ENCODE measurements at regions not wholly inside any gene's neighbourhood (a gene's known extent, or its start where the extent isn't known, plus 50 kb on each side); places are given as distances from the start of the nearest gene placed in this dataset.

GRCh38 chr7:25391961-25392587 lies 163.8 kb upstream of the NPVF start:
- POLR2A ChIA-PET (ENCODE audit: low non-redundant PET): no interaction called here
- Histone ChIP-seq H3K27ac (ENCODE audit: low read depth, low read length, poor library complexity, severe bottlenecking) (no peak overlapping the region), H3K27me3 (replicated peaks; ENCODE audit: insufficient read depth, low read depth, low read length, poor library complexity) (peaks cover 71% of the 10 kb centered on the region), H3K4me1 (ENCODE audit: insufficient read depth, low read length, poor library complexity, severe bottlenecking) (no peaks in the 10 kb centered on the region), H3K36me3 (ENCODE audit: insufficient read depth, low read length, poor library complexity, severe bottlenecking) (no peaks in the 10 kb centered on the region), H3K9me3 (ENCODE audit: low read depth, low read length, poor library complexity, severe bottlenecking) (no peaks in the 10 kb centered on the region), H3K4me3 (ENCODE audit: low read depth, low read length, poor library complexity, severe bottlenecking) (no peak overlapping the region)
- intact Hi-C loops (cut with micrococcal nuclease; ENCODE audit: unreplicated experiment): loop anchor here (1.0 kb wide), 1 partner anchor 174 kb away; no protein-coding TSS in a partner anchor
- no peak for DNase-seq (ENCODE audit: low spot score)
- no TSS peak for BruUV-seq (replicated peaks)
- CTCF ChIA-PET: interaction anchor here (0.6 to 1.2 kb wide), 3 partner anchors 132 to 462 kb away, joined by 3 to 4 read pairs (median 3); no protein-coding TSS in a partner anchor
- TF ChIP-seq EZH2 (IDR thresholded peaks at IDR 0.05; ENCODE audit: borderline replicate concordance, low read depth, low read length, poor library complexity, severe bottlenecking): no peak
- no peak for TF ChIP-seq CTCF (conservative IDR thresholded peaks at IDR 0.05; ENCODE audit: low read depth, low read length)

GRCh38 chr7:25392588-25393338 lies 164.5 kb upstream of the NPVF start:
- Histone ChIP-seq H3K4me3 (ENCODE audit: low read depth, low read length, poor library complexity, severe bottlenecking) (no peak overlapping the region), H3K9me3 (ENCODE audit: low read depth, low read length, poor library complexity, severe bottlenecking) (no peaks in the 10 kb centered on the region), H3K27ac (ENCODE audit: low read depth, low read length, poor library complexity, severe bottlenecking) (no peak overlapping the region), H3K4me1 (ENCODE audit: insufficient read depth, low read length, poor library complexity, severe bottlenecking) (no peaks in the 10 kb centered on the region), H3K27me3 (replicated peaks; ENCODE audit: insufficient read depth, low read depth, low read length, poor library complexity) (peaks cover 72% of the 10 kb centered on the region), H3K36me3 (ENCODE audit: insufficient read depth, low read length, poor library complexity, severe bottlenecking) (no peaks in the 10 kb centered on the region)
- no peak for DNase-seq (ENCODE audit: low spot score)
- TF ChIP-seq CTCF (conservative IDR thresholded peaks at IDR 0.05; ENCODE audit: low read depth, low read length) (no peak), EZH2 (IDR thresholded peaks at IDR 0.05; ENCODE audit: borderline replicate concordance, low read depth, low read length, poor library complexity, severe bottlenecking) (no peak)
- intact Hi-C loops (cut with micrococcal nuclease; ENCODE audit: unreplicated experiment): no loop called here
- CTCF ChIA-PET: no interaction called here
- POLR2A ChIA-PET (ENCODE audit: low non-redundant PET): no interaction called here
- no TSS peak for BruUV-seq (replicated peaks)

- ChIA-PET CTCF (interaction anchor here (0.6 to 1.5 kb wide), 3 partner anchors 33 to 169 kb away, joined by 3 to 7 read pairs (median 3); no protein-coding TSS in a partner anchor), POLR2A (ENCODE audit: low non-redundant PET) (no interaction called here)
- no peak overlapping the region for H3K27ac ChIP-seq (ENCODE audit: low read depth, low read length, poor library complexity, severe bottlenecking)
- TF ChIP-seq EZH2 (IDR thresholded peaks at IDR 0.05; ENCODE audit: borderline replicate concordance, low read depth, low read length, poor library complexity, severe bottlenecking): no peak
- TF ChIP-seq CTCF (conservative IDR thresholded peaks at IDR 0.05; ENCODE audit: low read depth, low read length): no peak
- H3K4me3 ChIP-seq (ENCODE audit: low read depth, low read length, poor library complexity, severe bottlenecking): no peak overlapping the region
- intact Hi-C loops (cut with micrococcal nuclease; ENCODE audit: unreplicated experiment): no loop called here
- BruUV-seq (replicated peaks): no TSS peak
- H3K36me3 ChIP-seq (ENCODE audit: insufficient read depth, low read length, poor library complexity, severe bottlenecking): no peaks in the 10 kb centered on the region
- peaks cover 65% of the 10 kb centered on the region for H3K27me3 ChIP-seq (replicated peaks; ENCODE audit: insufficient read depth, low read depth, low read length, poor library complexity)
- no peaks in the 10 kb centered on the region for H3K9me3 ChIP-seq (ENCODE audit: low read depth, low read length, poor library complexity, severe bottlenecking)
- no peak for DNase-seq (ENCODE audit: low spot score)
- no peaks in the 10 kb centered on the region for H3K4me1 ChIP-seq (ENCODE audit: insufficient read depth, low read length, poor library complexity, severe bottlenecking)
These were observed 167.7 kb upstream of the NPVF start for GRCh38 chr7:25395976-25396375.
